Spleen (tissue), 11 donors: ENCODE measurements at regions not wholly inside any gene's neighbourhood (a gene's known extent, or its start where the extent isn't known, plus 50 kb on each side); places are given as distances from the start of the nearest gene placed in this dataset.

ENCODE experiments used
- DNase-seq: peaks from one replicate; pipeline ENCODE4 v3.0.0-alpha.2; 2020
- H3K27ac ChIP-seq, 8 donors: fragments of 200-600 bp; sonication (generic) in 7 of 8; 1 replicate in 4 of 8; 2 replicates in 4 of 8; pipeline versions ENCODE4 v1.5.0 to v1.8.0; 2016 to 2021; ENCODE audit warnings: inconsistent platforms in 4 of 8, mild to moderate bottlenecking in 4 of 8, moderate library complexity in 1 of 8
- H3K27me3 ChIP-seq, 7 donors: fragments of 200-600 bp; sonication (generic) in 6 of 7; replicated peaks in 1 of 7; 1 replicate in 4 of 7; 2 replicates in 3 of 7; pipeline versions ENCODE4 v1.5.0 to v1.8.0; 2016 to 2021; ENCODE audit warnings: inconsistent platforms in 3 of 7, mild to moderate bottlenecking in 1 of 7
- H3K36me3 ChIP-seq, 6 donors: fragments of 200-600 bp; sonication (generic) in 5 of 6; 1 replicate in 4 of 6; 2 replicates in 2 of 6; pipeline versions ENCODE4 v1.5.0 to v1.8.0; 2016 to 2021; ENCODE audit warnings: inconsistent platforms in 2 of 6
- H3K4me1 ChIP-seq, 6 donors: fragments of 200-600 bp; sonication (generic) in 5 of 6; 1 replicate in 3 of 6; 2 replicates in 3 of 6; pipeline versions ENCODE4 v1.5.0 to v1.8.0; 2016 to 2021; ENCODE audit warnings: inconsistent platforms in 3 of 6
- H3K4me3 ChIP-seq, 8 donors: fragments of 200-600 bp; sonication (generic) in 7 of 8; 1 replicate in 4 of 8; 2 replicates in 4 of 8; pipeline versions ENCODE4 v1.5.0 to v1.8.0; 2016 to 2021; ENCODE audit warnings: inconsistent platforms in 4 of 8, mild to moderate bottlenecking in 4 of 8, moderate library complexity in 2 of 8
- H3K9me3 ChIP-seq, 8 donors: fragments of 200-600 bp; sonication (generic) in 7 of 8; 1 replicate in 4 of 8; 2 replicates in 4 of 8; pipeline versions ENCODE4 v1.5.0 to v1.8.0; 2016 to 2021; ENCODE audit warnings: inconsistent platforms in 4 of 8
- POLR2A ChIP-seq, 3 donors: fragments of 450-650 bp; IDR thresholded peaks; one replicate each; pipeline ENCODE4 v1.5.1; 2017; ENCODE audit warnings: antibody characterized with exemption in 3 of 3, mild to moderate bottlenecking in 1 of 3
- POLR2AphosphoS5 ChIP-seq, 3 donors: sonication (generic); formaldehyde crosslinking; IDR thresholded peaks; one replicate each; pipeline ENCODE4 v1.5.1; 2017; ENCODE audit warnings: antibody characterized with exemption in 3 of 3
- WGBS, 5 donors: extraction: QIAGEN DNeasy Blood & Tissue Kit in 3 of 5; methylation state at CpG; one replicate each; pipeline versions ENCODE4 v1.1.5 to v1.1.7; 2013 to 2018; 5-methylcytosine and 5-hydroxymethylcytosine counted together
- intact Hi-C: fragments of 100-400 bp; cut with DNase I; formaldehyde crosslinking; loops from one replicate; pipeline ENCODE4 v1.15.0; 2023; ENCODE audit warnings: low total_unique reads
- TF ChIP-seq, protein P1 (sequence below), 11 experiments: fragments of 200-600 bp in 7 of 11; fragments of 450-650 bp in 4 of 11; sonication (generic) in 4 of 11; IDR thresholded peaks in 8 of 11; conservative IDR thresholded peaks in 3 of 11; 1 replicate in 7 of 11; 2 replicates in 4 of 11; pipeline versions ENCODE4 v1.4.0 to v1.8.0; 2016 to 2021; ENCODE audit warnings: antibody characterized with exemption in 11 of 11, inconsistent platforms in 4 of 11, mild to moderate bottlenecking in 1 of 11
- donor health status: healthy with polysubstance abuse.
- donor health status: DM: no; HTN: no; CAD: no; lungs with moderate emphysema.
- donor health status: DM: no; HTN: no; CAD: no.
- donor health status: Bipolar disorder and iron deficiency.
- donor health status: healthy.
- donor health status: DM: no; HTN: no; CAD: no.
- donor health status: DM: yes; HTN: yes; CAD: no.

DNA sequence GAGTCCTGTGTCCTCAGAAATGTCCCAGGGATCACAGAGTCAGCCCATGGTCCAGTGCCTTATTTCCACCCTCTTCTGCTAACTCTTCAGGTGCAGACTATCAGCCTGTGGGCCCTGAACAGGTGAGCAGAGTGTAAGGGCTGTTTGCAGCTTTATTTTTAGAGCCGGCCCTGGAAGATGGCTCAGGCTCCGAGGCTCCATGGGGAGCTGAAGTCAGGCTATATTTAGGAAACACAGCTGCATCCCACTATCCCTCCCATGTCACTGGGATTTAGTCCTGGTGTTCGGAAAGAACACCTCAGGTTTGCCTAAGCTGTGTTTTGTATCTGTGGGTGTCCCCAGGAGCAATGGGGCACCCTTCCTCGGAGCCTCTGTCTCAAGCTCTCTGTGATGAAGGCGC, 126.9 kb downstream of the RPS24 start:
- WGBS, 5 donors: 80 to 90% (median 87%) methylated on average over 5 of the region's 5 CpGs
- Histone ChIP-seq H3K4me1 (no peaks in the 10 kb centered on the region), H3K4me3 (no peak overlapping the region), H3K9me3 (peaks cover 0 to 12% (median 8%) of the 10 kb centered on the region in 8 donors), H3K36me3 (no peaks in the 10 kb centered on the region), H3K27ac (no peak overlapping the region), H3K27me3 (no peaks in the 10 kb centered on the region)
- TF ChIP-seq POLR2AphosphoS5 (IDR thresholded peaks at IDR 0.05): no peak
- TF ChIP-seq, protein P1, sequence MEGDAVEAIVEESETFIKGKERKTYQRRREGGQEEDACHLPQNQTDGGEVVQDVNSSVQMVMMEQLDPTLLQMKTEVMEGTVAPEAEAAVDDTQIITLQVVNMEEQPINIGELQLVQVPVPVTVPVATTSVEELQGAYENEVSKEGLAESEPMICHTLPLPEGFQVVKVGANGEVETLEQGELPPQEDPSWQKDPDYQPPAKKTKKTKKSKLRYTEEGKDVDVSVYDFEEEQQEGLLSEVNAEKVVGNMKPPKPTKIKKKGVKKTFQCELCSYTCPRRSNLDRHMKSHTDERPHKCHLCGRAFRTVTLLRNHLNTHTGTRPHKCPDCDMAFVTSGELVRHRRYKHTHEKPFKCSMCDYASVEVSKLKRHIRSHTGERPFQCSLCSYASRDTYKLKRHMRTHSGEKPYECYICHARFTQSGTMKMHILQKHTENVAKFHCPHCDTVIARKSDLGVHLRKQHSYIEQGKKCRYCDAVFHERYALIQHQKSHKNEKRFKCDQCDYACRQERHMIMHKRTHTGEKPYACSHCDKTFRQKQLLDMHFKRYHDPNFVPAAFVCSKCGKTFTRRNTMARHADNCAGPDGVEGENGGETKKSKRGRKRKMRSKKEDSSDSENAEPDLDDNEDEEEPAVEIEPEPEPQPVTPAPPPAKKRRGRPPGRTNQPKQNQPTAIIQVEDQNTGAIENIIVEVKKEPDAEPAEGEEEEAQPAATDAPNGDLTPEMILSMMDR (IDR thresholded peaks at IDR 0.05 in 8 of 11, conservative IDR thresholded peaks at IDR 0.05 in 3 of 11): no peak
- no peak for TF ChIP-seq POLR2A (IDR thresholded peaks at IDR 0.05)
- no peak for DNase-seq
- intact Hi-C loops: no loop called here

DNA sequence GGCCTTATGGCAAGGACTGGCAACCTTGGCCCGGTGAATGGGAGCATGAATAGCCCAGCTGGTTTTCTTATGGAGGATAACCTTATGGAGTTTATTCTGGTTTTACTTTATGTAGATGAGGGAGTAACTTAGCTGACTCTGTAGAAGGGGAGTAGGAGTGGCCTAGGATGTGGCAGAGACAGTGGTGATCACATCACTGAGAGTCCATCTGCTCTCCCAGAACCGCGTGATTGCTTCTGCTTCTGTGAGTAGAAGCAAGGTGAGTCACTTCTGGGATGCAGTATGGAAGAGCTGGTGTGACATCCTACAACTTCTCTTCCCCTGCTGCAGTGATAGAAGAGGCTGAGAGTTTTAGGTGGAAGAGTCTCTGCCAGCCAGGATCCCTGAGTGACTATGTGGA, 129.2 kb downstream of the RPS24 start:
- Histone ChIP-seq H3K9me3 (peaks cover 0 to 12% (median 8%) of the 10 kb centered on the region in 8 donors), H3K36me3 (no peaks in the 10 kb centered on the region), H3K27me3 (no peaks in the 10 kb centered on the region), H3K4me1 (no peaks in the 10 kb centered on the region), H3K4me3 (no peak overlapping the region), H3K27ac (no peak overlapping the region)
- no peak for DNase-seq
- 94 to 100% (median 97%) methylated on average over 3 of the region's 3 CpGs for WGBS, 5 donors
- intact Hi-C loops: no loop called here
- TF ChIP-seq POLR2AphosphoS5 (IDR thresholded peaks at IDR 0.05): no peak
- no peak for TF ChIP-seq POLR2A (IDR thresholded peaks at IDR 0.05)
- TF ChIP-seq, protein P1 (IDR thresholded peaks at IDR 0.05 in 8 of 11, conservative IDR thresholded peaks at IDR 0.05 in 3 of 11): no peak

GRCh38 chr10:78164702-78165101, 131.0 kb downstream of the RPS24 start:
- Histone ChIP-seq H3K9me3 (peaks cover 0 to 12% (median 8%) of the 10 kb centered on the region in 8 donors), H3K36me3 (no peaks in the 10 kb centered on the region), H3K27me3 (no peaks in the 10 kb centered on the region), H3K27ac (no peak overlapping the region), H3K4me3 (no peak overlapping the region), H3K4me1 (no peaks in the 10 kb centered on the region)
- intact Hi-C loops: no loop called here
- no peak for TF ChIP-seq POLR2A (IDR thresholded peaks at IDR 0.05)
- no peak for TF ChIP-seq POLR2AphosphoS5 (IDR thresholded peaks at IDR 0.05)
- TF ChIP-seq, protein P1 (IDR thresholded peaks at IDR 0.05 in 8 of 11, conservative IDR thresholded peaks at IDR 0.05 in 3 of 11): no peak
- WGBS, 5 donors: 87 to 94% (median 90%) methylated on average over 16 of the region's 16 CpGs
- no peak for DNase-seq

GRCh38 chr10:78165172-78165571, 131.5 kb downstream of the RPS24 start:
- H3K36me3 ChIP-seq: no peaks in the 10 kb centered on the region
- no peak overlapping the region for H3K4me3 ChIP-seq
- H3K27me3 ChIP-seq: no peaks in the 10 kb centered on the region
- 76 to 96% (median 93%) methylated on average over 4 of the region's 4 CpGs for WGBS, 5 donors
- peaks cover 0 to 12% (median 8%) of the 10 kb centered on the region in 8 donors for H3K9me3 ChIP-seq
- TF ChIP-seq POLR2AphosphoS5 (IDR thresholded peaks at IDR 0.05): no peak
- TF ChIP-seq, protein P1 (IDR thresholded peaks at IDR 0.05 in 8 of 11, conservative IDR thresholded peaks at IDR 0.05 in 3 of 11): no peak
- no peak for TF ChIP-seq POLR2A (IDR thresholded peaks at IDR 0.05)
- H3K4me1 ChIP-seq: no peaks in the 10 kb centered on the region
- DNase-seq: no peak
- H3K27ac ChIP-seq: no peak overlapping the region
- intact Hi-C loops: no loop called here
